ENCODE measurements at regions not wholly inside any gene's neighbourhood (a gene's known extent, or its start where the extent isn't known, plus 50 kb on each side); places are given as distances from the start of the nearest gene placed in this dataset.

- no peaks in the 10 kb centered on the region for H3K9me3 Mint-ChIP-seq (ENCODE audit: low read depth)
- H3K27ac Mint-ChIP-seq = no peak overlapping the region
- H3K36me3 Mint-ChIP-seq = peaks cover 4% of the 10 kb centered on the region
- H3K27me3 Mint-ChIP-seq = no peaks in the 10 kb centered on the region
- H3K4me1 Mint-ChIP-seq (ENCODE audit: low read depth) = no peaks in the 10 kb centered on the region
- no peak overlapping the region for H3K4me3 Mint-ChIP-seq
Observed at GRCh38 chr7:115106316-115106715, 184.4 kb downstream of the MDFIC start.

GRCh38 chr7:115102738-115103137 lies 180.8 kb downstream of the MDFIC start:
- Mint-ChIP-seq H3K4me3 (no peak overlapping the region), H3K27me3 (no peaks in the 10 kb centered on the region), H3K9me3 (ENCODE audit: low read depth) (no peaks in the 10 kb centered on the region), H3K4me1 (ENCODE audit: low read depth) (no peaks in the 10 kb centered on the region), H3K36me3 (peaks cover 4% of the 10 kb centered on the region), H3K27ac (no peak overlapping the region)

- H3K4me3 Mint-ChIP-seq = no peak overlapping the region
- no peaks in the 10 kb centered on the region for H3K27me3 Mint-ChIP-seq
- H3K36me3 Mint-ChIP-seq = no peaks in the 10 kb centered on the region
- H3K4me1 Mint-ChIP-seq (ENCODE audit: low read depth) = no peaks in the 10 kb centered on the region
- no peak overlapping the region for H3K27ac Mint-ChIP-seq
- no peaks in the 10 kb centered on the region for H3K9me3 Mint-ChIP-seq (ENCODE audit: low read depth)
Observed at GRCh38 chr7:115101199-115101598, 179.3 kb downstream of the MDFIC start.

DNA sequence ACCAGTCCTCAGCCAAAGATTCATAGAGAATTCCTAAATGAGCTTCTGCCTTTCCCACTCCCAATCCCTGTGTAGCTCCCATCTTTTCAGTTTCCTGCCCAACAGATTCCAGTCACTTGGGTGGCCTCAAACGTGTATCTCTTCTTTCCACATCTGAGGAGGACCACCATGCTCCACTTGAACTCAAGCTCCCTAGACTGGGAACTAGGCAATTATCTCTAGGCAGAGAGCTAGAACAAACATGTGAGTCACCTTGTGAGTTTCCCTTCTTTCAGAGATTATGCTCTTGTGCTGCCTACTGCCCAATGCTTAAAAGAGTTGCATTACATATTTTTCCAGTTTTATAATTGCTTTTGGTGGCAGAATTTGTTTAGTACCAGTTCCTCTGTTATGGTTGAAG lies 178.0 kb downstream of the MDFIC start:
- Mint-ChIP-seq H3K4me1 (ENCODE audit: low read depth) (no peaks in the 10 kb centered on the region), H3K9me3 (ENCODE audit: low read depth) (no peaks in the 10 kb centered on the region), H3K4me3 (no peak overlapping the region), H3K36me3 (no peaks in the 10 kb centered on the region), H3K27me3 (no peaks in the 10 kb centered on the region), H3K27ac (no peak overlapping the region)

DNA sequence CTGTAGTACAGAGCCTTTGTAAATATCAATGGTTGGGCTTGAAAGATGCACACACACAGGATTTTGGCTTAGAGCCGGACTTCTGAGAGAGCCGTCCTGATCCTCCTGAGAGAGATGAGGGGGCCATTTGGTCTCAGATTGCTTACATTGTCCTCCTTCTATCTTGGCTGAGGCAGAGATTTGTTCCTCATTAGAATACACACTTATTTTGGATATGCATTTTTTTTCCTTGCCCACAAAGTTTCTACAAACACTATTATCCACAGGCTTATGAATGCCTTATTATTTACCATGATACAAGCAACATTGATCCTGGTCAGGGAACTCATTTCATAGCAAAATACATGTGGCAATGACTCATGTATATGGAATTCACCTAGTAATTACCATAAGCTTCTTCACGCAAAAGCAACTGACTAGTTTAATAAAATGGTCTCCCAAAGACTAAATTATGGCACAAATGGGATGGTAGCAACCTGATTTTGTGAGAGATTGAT lies 175.3 kb downstream of the MDFIC start:
- H3K36me3 Mint-ChIP-seq = no peaks in the 10 kb centered on the region
- no peaks in the 10 kb centered on the region for H3K9me3 Mint-ChIP-seq (ENCODE audit: low read depth)
- H3K27me3 Mint-ChIP-seq = peaks cover 3% of the 10 kb centered on the region
- no peaks in the 10 kb centered on the region for H3K4me1 Mint-ChIP-seq (ENCODE audit: low read depth)
- H3K27ac Mint-ChIP-seq = no peak overlapping the region
- H3K4me3 Mint-ChIP-seq = no peak overlapping the region

DNA sequence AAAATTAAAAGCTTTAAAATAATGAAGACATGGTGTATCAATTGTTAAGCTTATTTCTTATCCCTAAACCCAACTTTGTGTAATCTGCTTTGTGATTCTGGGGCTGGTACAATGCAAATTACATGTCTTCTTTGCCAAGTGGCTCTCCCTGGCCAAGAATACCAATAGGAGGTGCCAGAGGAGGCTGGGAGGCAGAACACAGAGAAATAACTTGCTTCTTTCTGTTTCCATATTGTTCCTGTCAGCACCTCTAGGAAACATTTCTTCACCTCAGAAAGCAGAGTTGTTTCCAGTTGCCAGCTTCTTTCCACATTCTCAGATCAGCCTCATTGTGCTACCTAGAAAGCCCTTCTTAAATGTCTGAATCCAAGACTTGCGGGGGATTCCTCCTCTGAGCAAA lies 174.4 kb downstream of the MDFIC start:
- Mint-ChIP-seq H3K27me3 (peaks cover 3% of the 10 kb centered on the region), H3K9me3 (ENCODE audit: low read depth) (no peaks in the 10 kb centered on the region), H3K36me3 (no peaks in the 10 kb centered on the region), H3K4me1 (ENCODE audit: low read depth) (no peaks in the 10 kb centered on the region), H3K4me3 (no peak overlapping the region), H3K27ac (no peak overlapping the region)

DNA sequence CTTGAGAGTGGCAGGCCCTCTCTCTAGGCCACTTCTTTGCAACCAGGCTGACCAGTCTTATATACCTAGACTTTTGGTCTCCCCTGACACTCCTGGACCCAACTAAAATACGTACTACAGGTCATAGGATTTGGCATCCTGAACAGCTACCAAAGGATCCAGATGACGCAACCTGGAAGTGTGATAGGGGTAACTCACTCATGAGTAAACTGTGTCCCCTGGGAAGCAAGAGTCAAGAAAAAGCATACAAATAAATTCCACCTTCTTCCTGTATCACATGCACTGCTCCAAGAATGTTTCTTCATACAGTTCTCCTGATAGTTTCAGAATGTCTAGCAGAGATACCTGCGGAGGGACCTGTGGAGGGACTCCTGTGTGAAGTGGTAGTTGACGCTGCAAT lies 172.3 kb downstream of the MDFIC start:
- peaks cover 3% of the 10 kb centered on the region for H3K27me3 Mint-ChIP-seq
- H3K4me3 Mint-ChIP-seq = no peak overlapping the region
- H3K9me3 Mint-ChIP-seq (ENCODE audit: low read depth) = no peaks in the 10 kb centered on the region
- peaks cover 2% of the 10 kb centered on the region for H3K4me1 Mint-ChIP-seq (ENCODE audit: low read depth)
- H3K27ac Mint-ChIP-seq = no peak overlapping the region
- H3K36me3 Mint-ChIP-seq = no peaks in the 10 kb centered on the region

DNA sequence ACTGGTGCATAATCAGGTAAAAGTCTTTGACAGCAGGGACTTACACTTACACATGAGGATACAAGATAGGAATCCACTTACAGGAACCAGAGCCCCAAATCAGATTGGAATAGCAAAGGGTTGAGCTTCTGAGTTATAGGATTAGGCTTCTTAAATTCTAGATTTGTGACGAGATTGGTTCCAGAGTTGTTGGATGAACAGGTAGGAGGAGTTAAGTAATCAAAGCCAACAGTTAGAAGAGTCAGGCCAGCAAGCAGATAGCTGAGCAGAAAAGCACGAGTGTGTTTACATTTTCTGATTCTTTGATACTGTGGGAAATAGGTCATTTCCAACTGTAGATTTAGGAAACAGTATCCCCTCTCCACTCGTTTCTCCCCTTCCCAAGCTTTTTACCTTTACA lies 167.0 kb downstream of the MDFIC start:
- no peak overlapping the region for H3K27ac Mint-ChIP-seq
- H3K27me3 Mint-ChIP-seq = peaks cover 2% of the 10 kb centered on the region
- H3K9me3 Mint-ChIP-seq (ENCODE audit: low read depth) = peaks cover under 1% of the 10 kb centered on the region
- no peak overlapping the region for H3K4me3 Mint-ChIP-seq
- H3K36me3 Mint-ChIP-seq = no peaks in the 10 kb centered on the region
- H3K4me1 Mint-ChIP-seq (ENCODE audit: low read depth) = peaks cover 2% of the 10 kb centered on the region

DNA sequence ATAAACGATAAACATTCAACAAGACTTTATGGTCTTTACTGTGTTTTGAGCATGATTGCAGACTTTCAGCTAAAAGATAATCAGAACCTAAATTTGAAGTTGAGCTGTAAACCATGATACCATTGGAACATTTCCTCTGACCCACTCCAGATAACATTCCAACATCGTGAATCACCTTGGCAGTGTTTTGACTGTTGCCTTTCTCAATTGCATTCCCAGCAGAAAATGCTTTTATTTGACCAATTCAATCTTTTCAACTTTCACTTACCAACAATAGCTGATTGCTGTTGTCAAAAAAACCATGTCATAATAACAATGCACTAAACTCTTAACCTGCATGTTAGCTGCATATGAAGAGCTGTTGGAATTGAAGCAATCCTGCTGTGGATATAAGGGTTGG lies 165.5 kb downstream of the MDFIC start:
- Mint-ChIP-seq H3K9me3 (ENCODE audit: low read depth) (peaks cover 3% of the 10 kb centered on the region), H3K27me3 (no peaks in the 10 kb centered on the region), H3K27ac (no peak overlapping the region)

GRCh38 chr7:115086146-115086841 lies 164.4 kb downstream of the MDFIC start:
- Mint-ChIP-seq H3K9me3 (ENCODE audit: low read depth) (peaks cover 3% of the 10 kb centered on the region), H3K36me3 (peaks cover 5% of the 10 kb centered on the region), H3K27me3 (no peaks in the 10 kb centered on the region), H3K4me1 (ENCODE audit: low read depth) (peaks cover 2% of the 10 kb centered on the region), H3K27ac (no peak overlapping the region), H3K4me3 (no peak overlapping the region)

More for the DNA sequence above, 165.5 kb downstream of the MDFIC start:
- Mint-ChIP-seq H3K4me1 (ENCODE audit: low read depth) (peaks cover 2% of the 10 kb centered on the region), H3K36me3 (peaks cover 5% of the 10 kb centered on the region), H3K4me3 (no peak overlapping the region)

GRCh38 chr7:115085421-115085820 lies 163.5 kb downstream of the MDFIC start:
- peaks cover 3% of the 10 kb centered on the region for H3K9me3 Mint-ChIP-seq (ENCODE audit: low read depth)
- H3K4me3 Mint-ChIP-seq = no peak overlapping the region
- peaks cover 2% of the 10 kb centered on the region for H3K4me1 Mint-ChIP-seq (ENCODE audit: low read depth)
- no peak overlapping the region for H3K27ac Mint-ChIP-seq
- H3K36me3 Mint-ChIP-seq = peaks cover 5% of the 10 kb centered on the region
- H3K27me3 Mint-ChIP-seq = no peaks in the 10 kb centered on the region

GRCh38 chr7:115083935-115084334 lies 162.0 kb downstream of the MDFIC start:
- Mint-ChIP-seq H3K27ac (no peak overlapping the region), H3K9me3 (ENCODE audit: low read depth) (peaks cover 3% of the 10 kb centered on the region), H3K27me3 (no peaks in the 10 kb centered on the region), H3K4me1 (ENCODE audit: low read depth) (no peaks in the 10 kb centered on the region), H3K4me3 (no peak overlapping the region), H3K36me3 (peaks cover 5% of the 10 kb centered on the region)

- H3K36me3 Mint-ChIP-seq = peaks cover 5% of the 10 kb centered on the region
- no peaks in the 10 kb centered on the region for H3K27me3 Mint-ChIP-seq
- H3K27ac Mint-ChIP-seq = no peak overlapping the region
- H3K4me1 Mint-ChIP-seq (ENCODE audit: low read depth) = no peaks in the 10 kb centered on the region
- no peak overlapping the region for H3K4me3 Mint-ChIP-seq
- peaks cover 3% of the 10 kb centered on the region for H3K9me3 Mint-ChIP-seq (ENCODE audit: low read depth)
Observed at GRCh38 chr7:115081772-115082171, 159.9 kb downstream of the MDFIC start.

- H3K9me3 Mint-ChIP-seq (ENCODE audit: low read depth) = peaks cover 2% of the 10 kb centered on the region
Observed at GRCh38 chr7:115078851-115079250, 157.0 kb downstream of the MDFIC start.

DNA sequence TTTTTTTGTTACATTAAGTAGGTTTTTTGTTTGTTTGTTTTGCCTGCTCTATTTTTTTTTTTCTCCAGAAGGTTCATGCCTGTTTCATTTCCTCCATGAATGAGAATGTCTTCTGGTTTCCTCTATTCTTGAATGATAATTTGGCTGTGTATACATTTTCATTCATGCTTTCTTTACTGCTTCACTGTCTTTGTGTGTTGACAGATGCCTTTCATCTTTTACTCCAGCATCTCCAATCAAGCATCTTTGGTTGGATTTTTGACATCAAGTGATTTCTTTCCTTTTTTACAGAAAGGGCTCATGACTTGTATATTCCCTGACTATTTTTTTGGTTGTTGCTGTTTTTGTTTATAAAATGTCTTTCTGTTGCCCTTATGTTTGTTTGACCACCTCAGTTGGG lies 156.5 kb downstream of the MDFIC start:
- Mint-ChIP-seq H3K4me1 (ENCODE audit: low read depth) (no peaks in the 10 kb centered on the region), H3K9me3 (ENCODE audit: low read depth) (no peaks in the 10 kb centered on the region), H3K36me3 (peaks cover 3% of the 10 kb centered on the region), H3K27ac (no peak overlapping the region), H3K4me3 (no peak overlapping the region), H3K27me3 (no peaks in the 10 kb centered on the region)

More at GRCh38 chr7:115078851-115079250, 157.0 kb downstream of the MDFIC start:
- no peaks in the 10 kb centered on the region for H3K27me3 Mint-ChIP-seq
- H3K36me3 Mint-ChIP-seq = peaks cover 5% of the 10 kb centered on the region
- no peak overlapping the region for H3K4me3 Mint-ChIP-seq
- H3K27ac Mint-ChIP-seq = no peak overlapping the region
- no peaks in the 10 kb centered on the region for H3K4me1 Mint-ChIP-seq (ENCODE audit: low read depth)

DNA sequence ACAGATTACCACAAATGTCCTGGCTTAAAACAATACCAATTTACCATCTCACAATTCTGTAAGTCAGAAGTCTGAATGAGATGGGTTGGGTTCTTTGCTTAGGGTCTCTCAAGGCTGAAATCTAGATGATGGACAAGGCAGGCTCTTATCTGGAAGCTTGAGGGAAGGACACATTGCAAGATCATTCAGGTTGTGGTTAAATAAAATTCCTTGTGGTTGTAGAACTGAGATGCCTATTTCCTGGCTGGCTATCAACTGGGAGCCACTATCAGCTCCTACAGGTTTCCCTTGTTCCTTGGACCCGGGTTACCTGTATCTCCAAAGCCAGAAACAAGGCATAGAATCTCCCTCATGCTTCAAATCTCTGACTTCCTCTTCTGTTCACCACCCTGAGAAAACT lies 148.4 kb downstream of the MDFIC start:
- Mint-ChIP-seq H3K27ac (no peak overlapping the region), H3K9me3 (ENCODE audit: low read depth) (no peaks in the 10 kb centered on the region), H3K4me1 (ENCODE audit: low read depth) (peaks cover 2% of the 10 kb centered on the region), H3K36me3 (no peaks in the 10 kb centered on the region), H3K27me3 (no peaks in the 10 kb centered on the region), H3K4me3 (no peak overlapping the region)

Measured in activated naive CD8-positive, alpha-beta T cell (primary cell).